Chondrocyte (in vitro differentiated cells): ENCODE measurements at regions not wholly inside any gene's neighbourhood (a gene's known extent, or its start where the extent isn't known, plus 50 kb on each side); places are given as distances from the start of the nearest gene placed in this dataset.

ENCODE experiments used
- DNase-seq: peaks from one replicate; pipeline ENCODE4 v3.0.0; 2021; ENCODE audit warnings: mixed read lengths, low spot score
- H3K27ac Mint-ChIP-seq: one replicate; pipeline ENCODE4 v1.8.0; 2021; ENCODE audit warnings: mild to moderate bottlenecking, moderate library complexity, mixed read lengths; ENCODE audit not compliant: unreplicated experiment
- H3K27me3 Mint-ChIP-seq: 2 replicates; pipeline ENCODE4 v1.8.0; 2021; ENCODE audit warnings: low read depth, mixed read lengths
- H3K36me3 Mint-ChIP-seq: 2 replicates; pipeline ENCODE4 v1.8.0; 2021; ENCODE audit warnings: low read depth, mixed read lengths
- H3K4me1 Mint-ChIP-seq: 2 replicates; pipeline ENCODE4 v1.8.0; 2021; ENCODE audit warnings: low read depth, mild to moderate bottlenecking, mixed read lengths
- H3K4me3 Mint-ChIP-seq: one replicate; pipeline ENCODE4 v1.8.0; 2021; ENCODE audit warnings: mild to moderate bottlenecking, moderate library complexity, mixed read lengths; ENCODE audit not compliant: unreplicated experiment
- H3K9me3 Mint-ChIP-seq: 2 replicates; pipeline ENCODE4 v1.8.0; 2021; ENCODE audit warnings: low read depth, mixed read lengths
- TF ChIP-seq, protein P1 (sequence below): fragments of 200-600 bp; sonication (generic); IDR thresholded peaks from 2 replicates; pipeline ENCODE4 v1.5.0; 2021; ENCODE audit warnings: antibody characterized with exemption, mild to moderate bottlenecking, moderate library complexity

DNA sequence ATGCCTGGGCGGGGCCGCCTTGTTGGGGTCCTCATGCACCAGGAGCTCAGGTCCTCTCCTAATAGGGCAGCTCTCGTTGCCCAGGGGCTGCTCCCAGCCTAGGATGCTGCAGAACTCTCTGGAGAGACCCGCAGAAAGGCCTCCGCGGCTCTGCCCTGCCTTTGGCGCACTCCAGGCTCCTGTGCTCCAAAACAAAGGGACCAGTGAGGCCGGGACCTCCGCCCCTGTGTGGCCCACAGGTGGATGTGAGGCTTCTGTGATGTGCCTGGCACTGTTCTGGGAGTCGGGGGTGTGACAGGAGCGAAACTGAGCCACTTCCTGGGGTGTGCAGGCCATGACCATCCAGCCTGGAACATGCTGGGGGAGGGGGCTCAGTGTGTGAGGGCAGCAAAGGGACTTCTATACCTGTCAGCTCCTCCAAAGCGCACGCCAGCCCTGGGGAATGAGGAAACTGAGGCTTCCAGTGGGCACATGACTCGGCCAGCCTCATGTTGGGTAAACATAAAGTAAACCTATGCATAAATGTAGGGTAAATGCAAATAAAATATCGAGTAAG lies 153.2 kb downstream of the IRF8 start:
- Mint-ChIP-seq H3K27me3 (peaks cover 59% of the 10 kb centered on the region), H3K36me3 (no peaks in the 10 kb centered on the region), H3K4me1 (no peaks in the 10 kb centered on the region), H3K27ac (no peak overlapping the region), H3K9me3 (no peaks in the 10 kb centered on the region), H3K4me3 (no peak overlapping the region)
- DNase-seq: peak; percentile 80
- TF ChIP-seq, protein P1, sequence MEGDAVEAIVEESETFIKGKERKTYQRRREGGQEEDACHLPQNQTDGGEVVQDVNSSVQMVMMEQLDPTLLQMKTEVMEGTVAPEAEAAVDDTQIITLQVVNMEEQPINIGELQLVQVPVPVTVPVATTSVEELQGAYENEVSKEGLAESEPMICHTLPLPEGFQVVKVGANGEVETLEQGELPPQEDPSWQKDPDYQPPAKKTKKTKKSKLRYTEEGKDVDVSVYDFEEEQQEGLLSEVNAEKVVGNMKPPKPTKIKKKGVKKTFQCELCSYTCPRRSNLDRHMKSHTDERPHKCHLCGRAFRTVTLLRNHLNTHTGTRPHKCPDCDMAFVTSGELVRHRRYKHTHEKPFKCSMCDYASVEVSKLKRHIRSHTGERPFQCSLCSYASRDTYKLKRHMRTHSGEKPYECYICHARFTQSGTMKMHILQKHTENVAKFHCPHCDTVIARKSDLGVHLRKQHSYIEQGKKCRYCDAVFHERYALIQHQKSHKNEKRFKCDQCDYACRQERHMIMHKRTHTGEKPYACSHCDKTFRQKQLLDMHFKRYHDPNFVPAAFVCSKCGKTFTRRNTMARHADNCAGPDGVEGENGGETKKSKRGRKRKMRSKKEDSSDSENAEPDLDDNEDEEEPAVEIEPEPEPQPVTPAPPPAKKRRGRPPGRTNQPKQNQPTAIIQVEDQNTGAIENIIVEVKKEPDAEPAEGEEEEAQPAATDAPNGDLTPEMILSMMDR: no peak

DNA sequence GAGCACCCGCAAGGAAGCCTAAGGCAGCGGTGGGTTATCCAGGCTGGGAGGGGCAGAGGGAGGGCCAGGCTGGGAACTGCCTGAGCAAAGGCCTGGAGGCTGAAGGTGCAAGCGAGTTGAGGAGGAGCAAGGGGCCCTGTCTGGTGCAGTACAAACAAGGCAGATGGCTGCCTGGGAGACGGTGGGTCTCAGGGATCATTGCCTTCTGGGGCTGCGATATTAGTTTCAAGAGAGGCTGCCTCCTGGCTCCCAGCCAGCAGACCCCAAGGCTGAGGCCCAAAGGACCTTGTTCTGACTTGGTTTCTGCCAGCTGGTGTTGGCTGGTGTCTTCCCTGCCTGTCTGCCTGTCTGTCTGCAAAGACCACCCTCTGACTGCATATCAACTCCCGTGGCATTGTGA lies 154.0 kb downstream of the IRF8 start:
- Mint-ChIP-seq H3K27me3 (peaks cover 56% of the 10 kb centered on the region), H3K4me3 (no peak overlapping the region), H3K9me3 (no peaks in the 10 kb centered on the region), H3K27ac (no peak overlapping the region), H3K36me3 (no peaks in the 10 kb centered on the region), H3K4me1 (no peaks in the 10 kb centered on the region)
- TF ChIP-seq, protein P1: no peak
- peak; percentile 39 for DNase-seq

DNA sequence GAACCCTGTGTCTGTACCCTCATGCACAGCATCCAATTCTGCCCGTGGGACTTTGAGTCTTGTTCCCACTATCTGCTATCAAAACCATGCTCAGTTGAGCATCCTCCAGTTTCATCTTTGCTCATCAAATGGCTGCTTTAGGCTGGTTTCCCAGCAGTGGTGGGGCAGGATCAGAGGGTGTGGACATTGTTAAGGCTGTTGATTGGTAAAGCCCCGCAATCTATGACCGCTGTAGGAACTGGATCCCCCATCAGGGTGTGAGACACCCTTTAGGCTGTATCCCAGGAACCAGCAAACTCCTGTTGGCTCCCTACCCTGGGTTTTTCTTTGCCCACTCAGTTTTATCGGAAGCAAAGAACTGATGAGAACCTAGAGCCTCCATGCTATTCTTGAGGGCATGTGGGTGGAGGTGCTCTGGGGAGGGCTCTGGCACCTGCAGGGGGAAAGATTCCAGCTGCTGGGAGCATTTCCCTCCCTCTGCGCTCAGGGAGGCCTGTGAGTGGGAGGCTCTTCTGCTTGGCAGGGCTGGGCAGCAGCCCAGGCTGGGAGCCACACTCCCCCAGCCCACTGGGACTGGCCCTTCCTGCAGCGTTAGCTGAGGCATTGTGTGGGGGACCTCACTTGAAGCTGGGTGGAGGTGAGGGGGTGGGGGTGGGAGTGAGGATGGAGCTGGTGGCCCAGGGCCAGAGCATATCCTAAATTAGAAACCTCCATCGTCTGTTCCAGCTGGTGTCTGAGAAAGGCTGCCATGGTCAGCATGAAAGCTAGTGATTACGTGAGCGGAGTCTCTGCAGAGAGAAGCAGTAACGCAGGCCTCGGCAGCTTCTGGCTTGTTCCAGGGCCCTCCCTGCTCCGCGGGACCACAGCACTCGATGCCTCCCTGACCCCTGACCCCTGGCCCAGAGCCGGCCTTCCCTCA lies 160.6 kb downstream of the IRF8 start:
- Mint-ChIP-seq H3K9me3 (no peaks in the 10 kb centered on the region), H3K27me3 (peaks cover 61% of the 10 kb centered on the region), H3K4me1 (no peaks in the 10 kb centered on the region), H3K36me3 (no peaks in the 10 kb centered on the region), H3K4me3 (no peak overlapping the region), H3K27ac (no peak overlapping the region)
- TF ChIP-seq, protein P1: no peak
- DNase-seq: peak; percentile 73

DNA sequence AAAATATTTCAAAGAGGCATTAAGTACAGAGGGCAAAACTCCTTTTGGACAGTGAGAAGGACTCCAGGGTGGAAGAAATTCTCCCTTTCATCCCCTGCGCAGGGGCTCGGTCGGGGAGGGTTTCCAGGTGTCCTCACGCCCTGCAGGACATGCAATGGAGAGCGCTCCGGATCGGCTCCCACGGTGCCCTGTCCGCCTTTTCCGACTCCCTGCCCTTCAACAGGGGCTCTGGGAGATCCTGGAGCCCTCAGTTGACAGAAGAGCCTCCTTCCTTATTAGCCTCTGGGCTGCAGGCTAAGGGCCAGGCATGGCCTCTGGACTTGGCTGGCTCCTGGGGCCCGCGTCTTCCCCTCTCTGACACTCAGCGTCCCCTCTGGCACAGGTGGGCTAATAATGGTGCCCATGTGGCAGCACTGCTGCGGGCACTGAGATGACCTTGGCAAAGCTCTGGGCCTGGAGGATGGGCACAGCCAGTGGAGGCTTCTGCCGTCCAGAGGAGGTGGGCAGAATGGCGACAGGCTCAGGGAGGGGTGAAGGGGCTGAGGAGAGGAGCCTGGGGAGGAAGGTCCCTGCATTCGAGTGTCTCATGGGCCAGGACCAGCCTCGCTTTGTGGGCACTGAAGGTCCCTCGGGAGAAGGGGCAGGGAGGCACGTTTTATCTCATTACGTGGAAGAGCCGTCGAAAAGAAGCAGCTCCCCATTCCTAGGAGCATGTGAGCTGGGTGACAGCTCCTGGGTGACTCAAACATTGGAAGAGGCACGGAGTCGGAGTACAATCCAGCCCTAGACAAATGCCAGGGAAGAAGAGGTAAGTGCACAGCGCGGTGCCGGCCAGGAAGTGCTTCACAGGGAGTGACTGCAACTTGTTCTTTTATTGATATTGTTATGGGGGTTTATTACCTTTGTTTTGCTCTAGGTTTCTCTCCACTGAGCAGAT lies 161.7 kb downstream of the IRF8 start:
- TF ChIP-seq, protein P1: no peak
- H3K4me3 Mint-ChIP-seq: no peak overlapping the region
- H3K4me1 Mint-ChIP-seq: no peaks in the 10 kb centered on the region
- H3K27ac Mint-ChIP-seq: no peak overlapping the region
- H3K9me3 Mint-ChIP-seq: no peaks in the 10 kb centered on the region
- peaks cover 56% of the 10 kb centered on the region for H3K27me3 Mint-ChIP-seq
- H3K36me3 Mint-ChIP-seq: no peaks in the 10 kb centered on the region
- peak; percentile 77 for DNase-seq

DNA sequence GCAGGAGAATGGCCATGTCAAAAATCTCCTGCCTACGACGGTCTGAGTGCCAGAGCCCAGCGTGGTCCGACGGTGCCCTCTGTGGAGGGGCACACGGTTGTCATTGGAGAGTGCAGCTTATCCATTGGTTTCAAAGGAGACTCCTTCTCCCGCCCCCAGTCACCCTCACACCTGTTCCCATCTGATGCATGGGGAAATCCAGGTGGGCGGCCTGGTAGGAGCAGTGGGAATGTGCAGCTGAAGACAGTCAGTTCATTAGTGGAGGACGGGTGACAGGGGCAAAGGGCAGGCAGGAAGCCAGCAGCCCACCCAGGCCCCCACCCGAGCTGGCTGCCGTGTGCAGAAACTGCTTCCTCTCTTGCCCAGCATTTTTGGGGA lies 162.3 kb downstream of the IRF8 start:
- Mint-ChIP-seq H3K27ac (no peak overlapping the region), H3K4me3 (no peak overlapping the region), H3K36me3 (no peaks in the 10 kb centered on the region), H3K4me1 (no peaks in the 10 kb centered on the region), H3K9me3 (no peaks in the 10 kb centered on the region), H3K27me3 (peaks cover 57% of the 10 kb centered on the region)
- peak; percentile 44 for DNase-seq
- TF ChIP-seq, protein P1: no peak
